Daoy (cell line): ENCODE measurements at regions not wholly inside any gene's neighbourhood (a gene's known extent, or its start where the extent isn't known, plus 50 kb on each side); places are given as distances from the start of the nearest gene placed in this dataset.

ENCODE experiments used
- DNase-seq: peaks from one replicate; pipeline ENCODE4 v3.0.0-alpha.2; 2015; ENCODE audit warnings: low read depth

- DNase-seq: peak; percentile 23
Observed at GRCh38 chr4:26806331-26806730, 54.3 kb upstream of the STIM2 start.

- no peak for DNase-seq
Observed at GRCh38 chr4:26807330-26807729, 53.3 kb upstream of the STIM2 start.

GRCh38 chr4:26809811-26810210, 50.8 kb upstream of the STIM2 start:
- DNase-seq: no peak
